ENCODE measurements at regions not wholly inside any gene's neighbourhood (a gene's known extent, or its start where the extent isn't known, plus 50 kb on each side); places are given as distances from the start of the nearest gene placed in this dataset.
"Not testable (repeated sequence)": the region's sequence is repeated elsewhere in the genome, so short reads cannot be mapped to it uniquely, and the experiment has no call there.

GRCh38 chr18:30675493-30675892 lies 367.0 kb downstream of the DSC3 start:
- H3K4me3 ChIP-seq (ENCODE audit: low read depth, low read length): no peak overlapping the region
- H3K36me3 ChIP-seq (ENCODE audit: control insufficient read depth, insufficient read depth, low read length): no peaks in the 10 kb centered on the region
- TF ChIP-seq CTCF (IDR thresholded peaks at IDR 0.05; ENCODE audit: insufficient read depth, low read length, poor library complexity, severe bottlenecking): no peak
- H3K27me3 ChIP-seq (ENCODE audit: control insufficient read depth, insufficient read depth, low read length): no peaks in the 10 kb centered on the region
- DNase-seq (ENCODE audit: low read depth): no peak

- no peak for DNase-seq (ENCODE audit: low read depth)
- H3K36me3 ChIP-seq (ENCODE audit: control insufficient read depth, insufficient read depth, low read length): no peaks in the 10 kb centered on the region
- no peak for TF ChIP-seq CTCF (IDR thresholded peaks at IDR 0.05; ENCODE audit: insufficient read depth, low read length, poor library complexity, severe bottlenecking)
- H3K4me3 ChIP-seq (ENCODE audit: low read depth, low read length): no peak overlapping the region
- no peaks in the 10 kb centered on the region for H3K27me3 ChIP-seq (ENCODE audit: control insufficient read depth, insufficient read depth, low read length)
Measured at GRCh38 chr18:30675072-30675471, 367.5 kb downstream of the DSC3 start.

GRCh38 chr18:30674596-30674995 lies 367.9 kb downstream of the DSC3 start:
- Histone ChIP-seq H3K36me3 (ENCODE audit: control insufficient read depth, insufficient read depth, low read length) (no peaks in the 10 kb centered on the region), H3K4me3 (ENCODE audit: low read depth, low read length) (no peak overlapping the region), H3K27me3 (ENCODE audit: control insufficient read depth, insufficient read depth, low read length) (no peaks in the 10 kb centered on the region)
- no peak for DNase-seq (ENCODE audit: low read depth)
- no peak for TF ChIP-seq CTCF (IDR thresholded peaks at IDR 0.05; ENCODE audit: insufficient read depth, low read length, poor library complexity, severe bottlenecking)

- not testable (repeated sequence) for H3K27me3 ChIP-seq (ENCODE audit: control insufficient read depth, insufficient read depth, low read length); DNase-seq (ENCODE audit: low read depth); H3K36me3 ChIP-seq (ENCODE audit: control insufficient read depth, insufficient read depth, low read length); H3K4me3 ChIP-seq (ENCODE audit: low read depth, low read length)
Measured at GRCh38 chr18:30672439-30672838, 370.1 kb downstream of the DSC3 start.

- H3K27me3 ChIP-seq (ENCODE audit: control insufficient read depth, insufficient read depth, low read length): no peaks in the 10 kb centered on the region
- H3K4me3 ChIP-seq (ENCODE audit: low read depth, low read length): no peak overlapping the region
- no peak for DNase-seq (ENCODE audit: low read depth)
- H3K36me3 ChIP-seq (ENCODE audit: control insufficient read depth, insufficient read depth, low read length): no peaks in the 10 kb centered on the region
- no peak for TF ChIP-seq CTCF (IDR thresholded peaks at IDR 0.05; ENCODE audit: insufficient read depth, low read length, poor library complexity, severe bottlenecking)
Measured at GRCh38 chr18:30658306-30658705, 384.2 kb downstream of the DSC3 start.

- no peak overlapping the region for H3K4me3 ChIP-seq (ENCODE audit: low read depth, low read length)
- TF ChIP-seq CTCF (IDR thresholded peaks at IDR 0.05; ENCODE audit: insufficient read depth, low read length, poor library complexity, severe bottlenecking): no peak
- H3K27me3 ChIP-seq (ENCODE audit: control insufficient read depth, insufficient read depth, low read length): no peaks in the 10 kb centered on the region
- no peak for DNase-seq (ENCODE audit: low read depth)
- H3K36me3 ChIP-seq (ENCODE audit: control insufficient read depth, insufficient read depth, low read length): no peaks in the 10 kb centered on the region
Measured at GRCh38 chr18:30652387-30652786, 390.2 kb downstream of the DSC3 start.
